ENCODE measurements at regions not wholly inside any gene's neighbourhood (a gene's known extent, or its start where the extent isn't known, plus 50 kb on each side); places are given as distances from the start of the nearest gene placed in this dataset.

GRCh38 chr2:64344999-64345576 is 108.9 kb upstream of the LGALSL start:
- in situ Hi-C loops (cut with HindIII; ENCODE audit: low pct_ligation_motif_present, low pct_unique_long_range_greater_than_20kb, low sequenced_read_pairs): no loop called here
- DNase-seq: no peak

GRCh38 chr2:64345998-64346397 is 108.0 kb upstream of the LGALSL start:
- DNase-seq: no peak
- in situ Hi-C loops (cut with HindIII; ENCODE audit: low pct_ligation_motif_present, low pct_unique_long_range_greater_than_20kb, low sequenced_read_pairs): no loop called here

GRCh38 chr2:64348386-64349130 is 105.4 kb upstream of the LGALSL start:
- no peak for DNase-seq
- in situ Hi-C loops (cut with HindIII; ENCODE audit: low pct_ligation_motif_present, low pct_unique_long_range_greater_than_20kb, low sequenced_read_pairs): no loop called here

DNA sequence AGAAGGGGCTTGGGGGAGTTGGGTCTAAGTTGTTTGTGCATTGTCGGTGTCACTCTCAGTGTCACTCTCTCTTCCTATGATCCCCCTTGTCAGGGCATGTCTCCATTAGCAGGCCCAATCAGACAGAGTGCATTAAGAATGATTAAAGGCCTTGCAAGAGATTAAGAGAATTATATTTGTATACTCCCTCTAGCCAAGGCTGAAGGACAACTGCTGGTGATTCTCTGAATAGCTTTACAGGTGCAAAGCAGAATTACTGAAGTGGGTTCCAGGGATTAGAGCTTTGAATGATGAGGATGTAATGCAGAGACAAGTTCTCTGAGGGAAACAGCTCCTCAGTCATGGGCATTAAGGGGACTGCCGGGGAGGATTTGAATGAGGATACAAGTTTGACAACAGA is 104.8 kb upstream of the LGALSL start:
- in situ Hi-C loops (cut with HindIII; ENCODE audit: low pct_ligation_motif_present, low pct_unique_long_range_greater_than_20kb, low sequenced_read_pairs): no loop called here
- DNase-seq: no peak

DNA sequence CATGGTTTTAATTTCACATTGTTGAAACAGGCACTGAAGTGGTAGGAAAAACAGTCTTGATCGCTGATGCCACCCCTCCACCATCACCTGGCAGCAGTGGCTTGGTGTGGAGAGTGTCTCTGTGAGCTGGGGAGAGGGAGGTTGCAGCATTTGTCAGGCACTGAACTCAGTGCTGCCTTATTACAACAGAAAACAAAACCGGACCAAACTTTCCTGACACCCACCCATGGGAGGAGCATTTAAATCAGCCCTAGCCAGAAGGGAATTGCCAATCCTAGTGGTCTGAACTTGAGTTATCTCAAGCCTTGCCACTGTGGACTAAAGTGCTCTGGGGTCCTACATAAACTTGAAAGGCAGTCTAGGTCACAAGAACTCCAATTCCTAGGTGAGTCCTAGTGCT is 103.0 kb upstream of the LGALSL start:
- DNase-seq: no peak
- in situ Hi-C loops (cut with HindIII; ENCODE audit: low pct_ligation_motif_present, low pct_unique_long_range_greater_than_20kb, low sequenced_read_pairs): no loop called here

- in situ Hi-C loops (cut with HindIII; ENCODE audit: low pct_ligation_motif_present, low pct_unique_long_range_greater_than_20kb, low sequenced_read_pairs): no loop called here
- DNase-seq: no peak
Observed at GRCh38 chr2:64352292-64352691, 101.7 kb upstream of the LGALSL start.

DNA sequence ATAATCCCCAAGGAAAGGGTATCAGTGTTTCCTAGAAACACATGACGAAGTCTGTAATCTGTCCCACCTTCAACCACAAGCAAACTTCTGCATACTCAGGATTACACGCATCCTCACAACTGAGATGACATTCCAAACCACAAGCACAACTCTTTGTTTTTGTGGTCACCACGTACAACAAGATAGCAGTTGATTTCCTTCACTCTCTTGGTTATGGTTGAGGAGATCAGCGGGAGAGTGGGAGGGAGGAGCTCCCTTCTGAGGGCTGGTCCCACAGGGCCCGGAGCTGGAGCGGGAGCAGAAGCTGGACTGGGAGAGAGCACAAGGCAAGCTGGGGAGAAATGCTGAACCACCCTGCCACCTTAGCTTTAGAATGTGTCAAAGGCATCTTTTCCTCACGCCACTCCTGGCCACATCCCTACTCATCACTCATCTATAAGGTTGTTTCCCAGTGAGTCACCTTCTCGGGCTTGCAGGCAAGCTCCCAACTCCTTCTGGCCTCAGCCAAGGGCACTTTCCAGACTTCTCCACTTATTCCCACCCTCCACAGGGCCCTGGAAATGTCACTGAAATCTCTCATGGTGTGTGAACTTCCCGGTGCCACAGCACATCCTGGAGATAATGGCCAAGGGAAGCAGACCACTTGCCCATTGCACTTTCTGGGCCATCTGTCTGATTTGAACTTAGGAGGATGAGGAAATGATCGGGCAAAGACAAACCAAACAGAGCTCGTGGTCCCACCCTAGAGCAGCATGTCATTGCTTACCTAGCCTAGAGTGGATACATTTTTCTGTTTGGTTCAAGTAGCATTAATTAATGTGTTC is 98.9 kb upstream of the LGALSL start:
- DNase-seq: peak; percentile 79
- in situ Hi-C loops (cut with HindIII; ENCODE audit: low pct_ligation_motif_present, low pct_unique_long_range_greater_than_20kb, low sequenced_read_pairs): no loop called here

DNA sequence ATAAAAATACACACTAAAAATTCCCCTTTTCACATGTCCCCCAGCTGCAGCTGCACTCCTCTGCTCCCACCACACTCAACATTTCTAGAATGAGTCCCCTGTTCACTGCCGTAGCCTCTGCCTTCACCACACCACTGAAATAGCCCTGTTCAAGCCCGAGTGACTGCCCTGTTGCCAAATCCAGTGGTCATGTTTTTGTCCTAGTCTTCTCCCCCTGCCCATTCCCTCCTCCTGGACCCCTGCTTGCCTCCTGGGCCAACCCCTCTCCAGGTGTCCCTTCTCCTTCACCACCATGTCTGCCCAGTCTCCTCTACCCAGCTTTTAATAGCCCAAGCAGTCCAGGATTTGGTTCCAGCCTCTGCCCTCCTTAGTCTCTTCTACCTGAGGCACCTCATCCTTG is 97.1 kb upstream of the LGALSL start:
- DNase-seq: no peak
- in situ Hi-C loops (cut with HindIII; ENCODE audit: low pct_ligation_motif_present, low pct_unique_long_range_greater_than_20kb, low sequenced_read_pairs): no loop called here

- in situ Hi-C loops (cut with HindIII; ENCODE audit: low pct_ligation_motif_present, low pct_unique_long_range_greater_than_20kb, low sequenced_read_pairs): no loop called here
- peak; percentile 10 for DNase-seq
Observed at GRCh38 chr2:64359171-64359891, 94.6 kb upstream of the LGALSL start.

GRCh38 chr2:64359892-64360657 is 93.9 kb upstream of the LGALSL start:
- peak; percentile 88 for DNase-seq
- in situ Hi-C loops (cut with HindIII; ENCODE audit: low pct_ligation_motif_present, low pct_unique_long_range_greater_than_20kb, low sequenced_read_pairs): no loop called here

DNA sequence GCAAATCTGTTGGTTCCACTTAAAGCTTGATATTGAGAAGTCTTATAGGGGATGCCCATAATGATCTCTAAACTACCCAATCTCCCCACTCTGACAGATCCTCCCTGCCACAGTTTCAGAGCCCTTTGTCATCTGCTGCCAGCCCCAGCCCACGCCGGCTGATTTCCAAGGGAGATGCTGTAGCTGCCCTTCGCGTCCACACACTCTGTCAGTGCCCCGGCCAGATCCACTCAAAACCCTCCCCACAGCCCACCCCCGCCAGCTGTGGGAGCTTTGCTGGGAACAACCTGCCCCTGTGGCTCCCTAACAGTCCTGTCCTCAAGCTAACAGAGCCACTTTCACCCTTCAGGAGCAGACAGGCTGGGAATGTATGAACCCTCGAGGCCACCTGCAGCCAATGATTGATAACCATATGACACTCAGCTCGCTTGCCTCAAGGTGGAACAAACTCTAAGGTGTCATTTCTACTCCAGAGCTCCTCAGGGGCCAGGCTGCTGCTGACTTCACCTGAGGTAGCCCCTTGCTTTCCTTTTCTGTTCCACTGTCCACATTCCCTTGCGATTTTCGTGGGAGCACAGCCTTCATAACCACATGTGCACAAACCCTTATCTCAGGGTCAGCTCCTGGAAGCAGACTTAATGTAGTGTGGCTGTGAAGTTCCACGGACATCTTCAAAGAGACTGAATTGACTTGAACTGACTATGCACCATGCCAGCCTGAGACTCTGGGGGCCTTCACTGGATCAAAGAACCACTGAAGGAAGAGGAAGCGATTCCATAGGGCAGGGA is 92.6 kb upstream of the LGALSL start:
- no peak for DNase-seq
- in situ Hi-C loops (cut with HindIII; ENCODE audit: low pct_ligation_motif_present, low pct_unique_long_range_greater_than_20kb, low sequenced_read_pairs): no loop called here

- in situ Hi-C loops (cut with HindIII; ENCODE audit: low pct_ligation_motif_present, low pct_unique_long_range_greater_than_20kb, low sequenced_read_pairs): no loop called here
- no peak for DNase-seq
Observed at GRCh38 chr2:64362562-64363026, 91.4 kb upstream of the LGALSL start.

- no peak for DNase-seq
- in situ Hi-C loops (cut with HindIII; ENCODE audit: low pct_ligation_motif_present, low pct_unique_long_range_greater_than_20kb, low sequenced_read_pairs): no loop called here
Observed at GRCh38 chr2:64363140-64363539, 90.8 kb upstream of the LGALSL start.

DNA sequence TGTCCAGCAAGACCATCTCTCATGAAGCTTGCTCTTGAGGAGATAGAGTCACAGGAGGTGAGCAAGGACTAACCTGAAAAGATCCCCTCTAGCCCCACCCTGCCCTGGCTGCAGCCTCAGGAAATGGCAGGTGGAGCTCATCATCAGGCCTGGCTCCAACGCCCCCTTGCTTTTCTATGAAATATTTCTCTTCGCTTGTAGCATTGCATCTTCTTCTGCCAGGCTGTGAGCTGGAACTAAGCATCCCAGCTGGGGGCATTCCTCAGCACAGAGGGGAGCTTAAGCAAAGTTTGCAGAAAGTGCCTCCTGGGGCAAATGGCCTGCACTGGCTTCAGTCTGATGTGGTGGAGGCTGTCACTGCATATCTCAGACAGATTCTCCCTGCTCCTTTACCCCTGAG is 90.1 kb upstream of the LGALSL start:
- peak; percentile 13 for DNase-seq
- in situ Hi-C loops (cut with HindIII; ENCODE audit: low pct_ligation_motif_present, low pct_unique_long_range_greater_than_20kb, low sequenced_read_pairs): no loop called here

DNA sequence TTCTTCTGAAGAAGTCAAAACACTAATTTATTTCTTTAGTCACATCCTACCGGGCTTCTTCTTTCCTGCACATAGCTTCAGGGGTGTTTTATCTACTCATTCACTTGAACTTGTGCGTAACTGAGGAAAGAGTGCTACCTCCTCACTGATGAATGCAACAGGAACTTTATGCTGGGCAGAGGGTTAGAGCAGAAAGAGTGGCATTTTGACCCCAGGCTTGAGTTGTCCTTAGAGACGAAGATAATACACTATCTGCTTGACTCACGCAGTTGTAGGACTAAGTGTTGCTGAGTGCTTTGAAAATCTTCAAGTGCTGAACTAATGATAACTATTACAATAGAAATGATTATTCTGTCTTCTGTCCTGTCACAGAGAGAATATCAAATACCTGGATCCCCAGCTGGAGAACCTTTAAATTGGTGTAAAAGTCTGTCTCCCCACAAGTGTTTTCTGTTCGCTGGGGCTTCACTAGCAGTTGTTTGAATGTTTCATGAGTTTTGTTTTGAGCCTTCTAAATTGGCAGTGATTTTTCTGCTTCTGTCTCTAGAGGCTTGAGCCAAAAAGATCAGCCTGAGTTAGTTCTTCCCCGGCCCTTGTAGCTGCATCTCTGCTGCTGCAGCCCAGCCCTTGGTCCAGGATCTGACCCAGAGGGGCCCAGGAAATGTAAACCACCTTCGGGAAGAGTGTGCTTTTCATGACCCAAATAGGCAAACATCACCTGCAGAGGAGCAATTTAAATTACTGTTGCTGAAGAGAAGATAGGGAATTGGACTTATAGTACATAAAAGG is 86.3 kb upstream of the LGALSL start:
- DNase-seq: no peak
- in situ Hi-C loops (cut with HindIII; ENCODE audit: low pct_ligation_motif_present, low pct_unique_long_range_greater_than_20kb, low sequenced_read_pairs): no loop called here

- in situ Hi-C loops (cut with HindIII; ENCODE audit: low pct_ligation_motif_present, low pct_unique_long_range_greater_than_20kb, low sequenced_read_pairs): no loop called here
- no peak for DNase-seq
Observed at GRCh38 chr2:64369706-64370105, 84.3 kb upstream of the LGALSL start.

GRCh38 chr2:64371727-64372126 is 82.2 kb upstream of the LGALSL start:
- no peak for DNase-seq
- in situ Hi-C loops (cut with HindIII; ENCODE audit: low pct_ligation_motif_present, low pct_unique_long_range_greater_than_20kb, low sequenced_read_pairs): no loop called here

All from ACHN (cell line).